ENCODE measurements at regions not wholly inside any gene's neighbourhood (a gene's known extent, or its start where the extent isn't known, plus 50 kb on each side); places are given as distances from the start of the nearest gene placed in this dataset.
"Not testable (repeated sequence)": the region's sequence is repeated elsewhere in the genome, so short reads cannot be mapped to it uniquely, and the experiment has no call there.

DNA sequence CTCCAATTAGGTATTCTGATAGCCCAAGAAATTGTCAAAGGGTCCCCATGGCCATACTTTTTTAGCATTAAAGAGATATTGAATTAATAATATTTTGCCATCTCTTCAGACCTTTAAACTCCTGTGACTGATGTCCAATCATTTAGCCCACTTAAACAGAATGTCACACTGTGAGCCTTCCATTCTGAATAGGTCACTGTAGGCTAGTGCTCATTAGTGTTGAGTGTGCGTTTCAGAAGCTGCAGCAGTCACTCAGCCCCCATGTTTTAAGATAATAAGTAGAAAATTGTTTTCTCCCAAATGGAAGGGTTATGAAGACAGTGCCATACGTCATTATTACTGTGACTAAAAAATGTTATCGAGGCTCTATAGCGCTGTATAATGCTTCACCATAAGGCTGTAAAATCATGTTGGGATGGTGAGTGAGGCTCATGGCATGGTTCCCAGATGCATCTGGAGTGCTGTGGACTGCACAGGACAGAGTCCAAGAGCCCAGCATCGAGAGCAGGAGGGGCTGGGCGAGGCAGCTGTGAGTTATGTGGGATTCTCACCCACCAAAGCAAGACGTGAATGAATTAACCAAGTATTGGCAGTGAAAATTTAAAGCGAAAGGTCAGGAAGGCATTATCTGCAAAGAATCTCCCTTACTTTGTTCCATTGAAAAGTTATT lies 2112.9 kb upstream of the WWC1 start:
- no peak for DNase-seq

DNA sequence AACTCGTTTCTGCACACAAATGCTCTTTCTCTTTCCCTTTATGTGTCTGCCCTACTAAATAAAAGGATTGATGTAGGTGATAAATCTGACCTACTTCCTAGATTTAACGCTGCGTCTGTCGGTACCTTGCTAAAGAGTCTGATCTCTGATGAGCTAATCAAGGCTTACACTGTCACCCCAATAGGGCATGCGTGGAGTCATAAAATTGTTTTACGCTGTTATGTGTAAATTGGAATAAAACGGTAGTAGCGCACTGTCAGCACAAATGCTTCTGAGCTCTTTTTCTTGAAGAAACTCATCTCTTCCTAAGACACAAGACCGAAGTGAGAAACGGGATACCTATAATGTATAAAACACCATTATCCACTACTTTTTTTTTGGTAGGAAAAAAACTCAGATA lies 2106.3 kb upstream of the WWC1 start:
- no peak for DNase-seq

DNA sequence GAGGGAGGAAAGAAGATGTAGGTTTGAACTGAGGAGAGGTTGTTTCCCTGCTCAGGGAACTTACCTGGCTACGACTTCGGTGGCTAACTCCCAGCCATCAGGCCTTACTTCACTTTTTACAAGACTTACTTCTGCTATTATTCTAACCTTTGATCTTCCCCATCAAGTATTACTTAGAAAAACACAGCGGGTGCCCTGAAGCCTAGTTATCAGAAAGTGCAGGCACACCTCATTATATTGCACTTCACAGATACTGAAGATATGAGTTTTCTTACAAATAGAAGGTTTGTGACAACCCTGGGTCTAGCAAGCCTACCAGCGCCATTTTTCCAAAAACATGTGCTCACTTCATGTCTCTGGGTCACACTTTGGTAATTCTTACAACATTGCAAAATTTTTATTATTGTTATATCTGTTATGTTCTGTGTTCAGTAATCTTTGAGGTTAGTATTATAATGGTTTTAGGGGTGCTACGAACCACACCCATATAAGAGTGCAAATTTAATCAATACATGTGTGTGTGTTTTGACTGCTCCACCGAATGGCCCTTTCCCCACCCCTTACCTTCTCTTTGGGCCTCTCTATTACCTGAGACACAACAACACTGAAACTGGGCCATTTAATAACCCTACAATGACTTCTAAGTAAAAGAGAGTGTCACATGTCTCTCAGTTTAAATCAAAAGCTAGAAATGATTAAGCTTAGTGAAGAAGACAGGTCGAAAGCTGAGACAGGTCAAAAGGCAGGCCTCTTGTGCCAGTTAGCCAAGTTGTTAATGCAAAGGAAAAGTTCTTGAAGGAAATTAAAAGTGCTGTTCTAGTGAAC lies 2102.7 kb upstream of the WWC1 start:
- DNase-seq: no peak

- no peak for DNase-seq
Observed at GRCh38 chr5:166192696-166193095, 2098.7 kb upstream of the WWC1 start.

- DNase-seq: no peak
Observed at GRCh38 chr5:166195981-166196380, 2095.5 kb upstream of the WWC1 start.

- no peak for DNase-seq
Observed at GRCh38 chr5:166200532-166200931, 2090.9 kb upstream of the WWC1 start.

- no peak for DNase-seq
Observed at GRCh38 chr5:166211640-166212039, 2079.8 kb upstream of the WWC1 start.

DNA sequence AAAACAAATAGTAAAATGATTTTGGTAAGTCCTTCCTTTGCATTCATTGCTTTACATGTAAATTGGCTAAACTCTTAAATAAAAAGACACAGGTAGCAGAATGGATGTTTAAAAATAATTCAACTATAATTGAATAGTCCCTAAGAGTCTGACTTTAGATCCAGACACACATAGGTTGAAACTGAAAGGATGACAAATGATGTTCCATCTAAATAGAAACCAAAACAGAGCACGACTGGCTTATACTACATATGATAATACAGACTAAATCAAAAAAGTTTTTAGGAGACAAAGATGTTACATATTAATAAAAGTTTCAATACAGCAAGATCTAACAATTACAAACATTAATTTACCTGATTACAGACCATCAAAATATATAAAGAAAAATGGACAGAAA lies 2055.1 kb upstream of the WWC1 start:
- no peak for DNase-seq

- DNase-seq: no peak
Observed at GRCh38 chr5:166240705-166241104, 2050.7 kb upstream of the WWC1 start.

DNA sequence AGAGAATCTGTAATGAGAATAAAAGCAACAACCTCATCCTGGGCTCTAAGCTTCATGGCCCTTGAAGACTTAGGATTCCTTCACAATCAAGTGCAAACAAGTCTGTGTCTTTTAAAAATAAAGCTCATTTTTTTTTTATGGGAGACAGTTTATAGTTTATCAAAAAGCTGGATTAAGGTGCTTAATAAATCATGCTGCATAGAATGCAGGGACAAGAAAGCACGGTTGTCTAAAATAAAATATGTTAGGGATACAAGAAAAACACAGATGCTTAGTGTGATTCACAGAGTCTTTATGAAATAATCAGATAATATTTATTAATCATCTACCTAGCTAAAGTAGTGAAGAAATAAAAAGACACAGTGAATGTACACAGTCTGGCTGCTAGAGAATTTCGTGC lies 2045.9 kb upstream of the WWC1 start:
- DNase-seq: no peak

DNA sequence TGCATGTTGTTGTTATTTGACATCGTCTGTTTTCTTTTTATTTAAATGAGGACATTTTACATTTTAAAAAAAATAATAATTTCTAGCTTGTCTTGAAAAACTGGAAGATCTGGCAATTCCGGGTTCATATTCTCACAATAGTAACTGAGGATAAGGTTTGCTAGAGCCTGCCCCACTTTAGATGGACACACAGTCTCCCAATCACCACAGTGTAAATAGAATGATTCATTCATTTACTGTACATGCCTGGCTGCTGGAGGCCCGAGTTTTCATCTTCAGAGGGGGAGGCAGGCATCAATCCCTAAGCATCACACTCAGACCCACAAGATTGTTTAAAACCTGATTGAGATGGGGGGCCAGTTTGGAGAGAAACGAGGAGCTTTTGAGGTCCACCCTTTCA lies 2039.7 kb upstream of the WWC1 start:
- no peak for DNase-seq

GRCh38 chr5:166257661-166258060 lies 2033.8 kb upstream of the WWC1 start:
- DNase-seq: no peak

- DNase-seq: no peak
Observed at GRCh38 chr5:166262395-166262794, 2029.0 kb upstream of the WWC1 start.

GRCh38 chr5:166267907-166268306 lies 2023.5 kb upstream of the WWC1 start:
- no peak for DNase-seq

DNA sequence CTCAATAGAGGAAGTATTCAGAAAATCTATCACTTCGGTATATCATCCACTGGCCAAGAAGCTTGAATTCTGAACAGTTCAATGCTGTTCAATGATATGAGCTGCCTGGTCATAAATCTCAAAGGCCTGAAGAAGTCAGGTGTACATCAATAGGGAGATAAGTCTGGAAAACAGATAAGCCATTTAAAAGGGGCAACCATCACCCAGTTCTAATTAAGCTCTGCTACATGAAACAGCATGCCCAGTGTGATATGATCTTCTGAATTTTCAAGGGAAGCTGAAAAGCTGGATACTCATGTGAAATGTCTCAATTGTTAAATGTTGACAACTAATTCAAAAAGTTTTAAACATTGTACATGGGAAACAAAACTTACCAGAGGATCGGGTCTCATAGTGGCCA lies 2020.7 kb upstream of the WWC1 start:
- no peak for DNase-seq

GRCh38 chr5:166276006-166276405 lies 2015.4 kb upstream of the WWC1 start:
- no peak for DNase-seq

GRCh38 chr5:166279828-166280227 lies 2011.6 kb upstream of the WWC1 start:
- DNase-seq: no peak

GRCh38 chr5:166281433-166281832 lies 2010.0 kb upstream of the WWC1 start:
- DNase-seq: no peak

- DNase-seq: no peak
Observed at GRCh38 chr5:166282939-166283338, 2008.5 kb upstream of the WWC1 start.

DNA sequence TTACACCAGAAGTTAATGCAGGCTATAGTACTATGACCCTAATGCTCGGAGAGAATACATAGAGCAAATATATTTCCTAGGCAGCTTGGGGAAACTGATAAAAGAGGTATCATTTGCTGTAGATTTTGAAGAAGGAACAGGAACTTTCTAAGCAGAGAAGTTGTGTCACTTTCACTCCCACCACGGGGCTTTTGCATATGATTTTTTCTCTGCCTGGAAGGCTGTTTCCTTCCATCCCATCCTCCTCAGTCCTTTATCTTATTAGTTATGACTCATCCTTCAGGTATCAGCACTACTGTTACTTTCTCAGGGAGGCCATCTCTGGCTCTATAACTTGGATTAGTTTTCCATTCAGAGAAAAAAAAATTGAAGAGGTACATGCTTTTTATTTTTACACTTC lies 2006.1 kb upstream of the WWC1 start:
- no peak for DNase-seq

- no peak for DNase-seq
Observed at GRCh38 chr5:166286832-166287231, 2004.6 kb upstream of the WWC1 start.

GRCh38 chr5:166287866-166288265 lies 2003.6 kb upstream of the WWC1 start:
- no peak for DNase-seq

DNA sequence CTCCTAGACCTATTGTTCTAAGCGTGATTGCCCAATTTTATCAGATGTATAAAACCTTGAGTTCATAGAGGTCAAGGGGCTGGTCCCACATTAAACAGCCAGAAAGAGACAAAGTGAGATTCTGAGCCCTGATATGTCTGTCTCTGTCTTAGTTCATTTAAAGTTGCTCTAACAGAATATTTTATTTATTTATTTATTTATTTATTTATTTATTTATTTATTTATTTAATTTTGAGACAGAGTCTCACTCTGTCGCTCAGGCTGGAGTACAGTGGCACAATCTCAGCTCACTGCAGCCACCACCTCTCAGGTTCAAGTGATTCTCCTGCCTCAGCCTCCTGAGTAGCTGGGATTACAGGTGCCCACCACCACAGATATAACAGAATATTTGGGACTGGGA lies 1999.6 kb upstream of the WWC1 start:
- DNase-seq: not testable (repeated sequence)

DNA sequence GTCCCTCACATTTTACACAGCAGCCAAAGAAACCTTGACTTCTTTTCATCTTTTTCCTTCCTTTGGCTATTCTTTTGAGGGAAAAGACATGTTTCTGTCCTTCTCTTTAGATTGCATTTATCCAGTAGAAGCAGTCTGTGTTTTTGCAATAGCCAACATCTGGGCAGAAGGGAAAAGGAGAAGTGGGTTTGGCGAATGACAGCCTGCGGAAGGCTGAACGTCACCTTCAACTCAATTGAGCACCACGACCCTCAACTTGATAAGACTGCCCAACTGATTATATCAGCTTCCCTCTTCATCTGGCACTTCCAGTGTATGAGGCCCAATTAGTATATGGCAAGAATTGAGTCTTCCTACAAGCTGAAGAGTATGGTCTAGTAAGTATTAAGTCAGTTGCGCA lies 1997.6 kb upstream of the WWC1 start:
- DNase-seq: no peak

DNA sequence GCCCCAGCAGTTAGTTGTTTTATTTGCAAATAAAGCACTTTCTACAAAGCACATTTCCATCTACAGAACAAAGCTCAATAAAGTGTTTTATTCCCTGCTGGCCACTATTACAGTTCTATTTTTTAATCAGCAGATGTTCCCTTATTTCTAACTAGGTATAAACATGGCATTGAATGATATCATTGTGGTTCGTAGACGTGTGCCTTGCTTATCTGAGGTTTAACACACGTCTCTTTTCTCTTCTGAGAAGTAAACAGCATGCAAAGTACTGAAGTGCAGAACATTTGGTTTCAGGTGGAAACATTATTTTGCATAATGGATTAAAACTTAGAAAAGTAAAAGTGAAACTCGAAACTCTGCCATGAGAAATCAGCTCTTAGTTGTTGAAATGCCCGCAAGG lies 1989.3 kb upstream of the WWC1 start:
- DNase-seq: no peak
